HG03457 (cell line): ENCODE measurements at regions not wholly inside any gene's neighbourhood (a gene's known extent, or its start where the extent isn't known, plus 50 kb on each side); places are given as distances from the start of the nearest gene placed in this dataset.

Experiments used
- ATAC-seq: cut with Tn5 transposase; IDR thresholded peaks from one replicate; pipeline ENCODE4 v1.9.1; 2021; ENCODE audit warnings: moderate number of reproducible peaks; ENCODE audit not compliant: unreplicated experiment

- ATAC-seq, result no peak
Measured at GRCh38 chr2:107359021-107359420, 467.7 kb upstream of the RGPD4 start.

- ATAC-seq, result no peak
Measured at GRCh38 chr2:107361751-107362381, 464.8 kb upstream of the RGPD4 start.

DNA sequence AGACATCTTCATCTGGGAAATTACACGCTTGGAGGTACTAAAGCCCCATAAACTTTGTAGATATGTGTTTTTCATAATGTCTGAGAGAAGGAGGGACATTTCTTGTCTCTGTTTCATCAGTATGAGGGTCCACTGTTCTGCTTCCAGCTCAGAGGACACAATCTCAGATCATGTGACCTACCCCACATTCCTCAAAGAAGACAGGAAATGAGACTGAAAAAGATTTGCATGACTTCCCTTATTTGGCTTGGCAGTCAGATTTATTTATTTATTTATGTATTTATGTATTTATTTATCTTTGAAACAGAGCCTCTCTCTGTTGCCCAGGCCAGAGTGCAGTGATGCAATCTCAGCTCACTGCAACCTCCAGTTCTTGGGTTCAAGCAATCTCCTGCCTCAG lies 463.7 kb upstream of the RGPD4 start:
- ATAC-seq, result no peak

DNA sequence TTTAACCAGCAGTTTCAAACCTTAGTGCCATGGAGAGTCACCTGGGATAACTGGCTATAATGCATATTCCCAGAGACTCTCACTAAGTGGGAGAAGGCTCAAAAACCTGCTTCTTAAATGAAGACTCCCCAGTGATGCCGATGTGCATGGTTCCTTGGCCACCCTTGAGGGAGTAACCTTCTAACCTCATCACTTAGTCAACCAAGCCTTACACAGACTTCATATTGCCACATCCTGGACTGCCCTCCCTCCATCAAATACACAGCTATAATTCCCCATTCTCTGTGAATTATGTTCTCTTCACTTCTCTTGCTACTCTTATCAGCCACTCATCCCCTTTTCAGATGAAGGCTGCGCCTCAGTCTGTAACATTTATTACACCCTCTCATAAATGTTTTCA lies 462.9 kb upstream of the RGPD4 start:
- no peak for ATAC-seq

GRCh38 chr2:107364361-107364950 lies 462.2 kb upstream of the RGPD4 start:
- ATAC-seq, result no peak

- ATAC-seq, result no peak
Measured at GRCh38 chr2:107374249-107374648, 452.4 kb upstream of the RGPD4 start.

GRCh38 chr2:107376909-107377308 lies 449.8 kb upstream of the RGPD4 start:
- no peak for ATAC-seq

GRCh38 chr2:107380912-107381311 lies 445.8 kb upstream of the RGPD4 start:
- ATAC-seq, result no peak

DNA sequence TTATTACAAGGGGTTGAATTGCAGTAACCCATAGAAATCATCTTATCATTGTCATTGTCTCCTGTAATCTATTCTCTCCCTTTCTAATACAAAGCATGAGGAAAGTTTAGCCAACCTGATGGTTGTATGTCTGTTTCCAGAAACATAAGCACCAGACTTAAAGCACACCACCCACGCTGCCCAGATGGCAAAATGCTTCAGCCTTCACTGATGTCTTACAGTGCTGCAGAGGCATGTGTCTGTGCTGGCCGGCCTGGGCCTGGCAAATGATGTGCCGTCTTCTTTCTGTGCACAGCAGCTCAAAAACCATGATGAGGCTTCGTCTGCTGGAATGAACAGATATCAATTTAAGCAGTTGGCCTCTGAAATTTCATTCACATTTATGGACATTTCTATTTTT lies 443.0 kb upstream of the RGPD4 start:
- no peak for ATAC-seq

- no peak for ATAC-seq
Measured at GRCh38 chr2:107384422-107384821, 442.3 kb upstream of the RGPD4 start.

GRCh38 chr2:107385921-107386320 lies 440.8 kb upstream of the RGPD4 start:
- no peak for ATAC-seq

GRCh38 chr2:107392241-107392704 lies 434.4 kb upstream of the RGPD4 start:
- ATAC-seq, result no peak

- ATAC-seq, result no peak
Measured at GRCh38 chr2:107393516-107393915, 433.2 kb upstream of the RGPD4 start.

DNA sequence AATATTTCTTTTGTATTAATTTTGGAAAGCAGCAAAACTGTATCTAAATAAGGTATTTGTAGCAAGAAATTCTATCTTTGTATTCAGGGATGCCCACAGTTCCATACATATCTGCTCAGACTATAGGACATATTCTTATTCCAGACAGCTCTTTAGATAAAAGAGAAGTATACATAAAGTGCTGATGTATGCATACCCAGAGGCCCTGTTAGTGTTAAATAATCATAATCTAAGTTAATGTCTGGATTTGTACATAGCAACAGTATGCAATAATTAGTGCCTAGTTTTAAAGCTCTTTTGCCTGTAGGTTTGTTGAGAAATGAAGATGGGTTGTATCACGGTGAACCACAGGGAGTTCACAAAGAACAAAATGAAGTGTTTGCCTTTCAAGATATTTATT lies 428.0 kb upstream of the RGPD4 start:
- ATAC-seq, result no peak

- no peak for ATAC-seq
Measured at GRCh38 chr2:107402330-107402729, 424.4 kb upstream of the RGPD4 start.

GRCh38 chr2:107405261-107405660 lies 421.4 kb upstream of the RGPD4 start:
- ATAC-seq, result no peak

DNA sequence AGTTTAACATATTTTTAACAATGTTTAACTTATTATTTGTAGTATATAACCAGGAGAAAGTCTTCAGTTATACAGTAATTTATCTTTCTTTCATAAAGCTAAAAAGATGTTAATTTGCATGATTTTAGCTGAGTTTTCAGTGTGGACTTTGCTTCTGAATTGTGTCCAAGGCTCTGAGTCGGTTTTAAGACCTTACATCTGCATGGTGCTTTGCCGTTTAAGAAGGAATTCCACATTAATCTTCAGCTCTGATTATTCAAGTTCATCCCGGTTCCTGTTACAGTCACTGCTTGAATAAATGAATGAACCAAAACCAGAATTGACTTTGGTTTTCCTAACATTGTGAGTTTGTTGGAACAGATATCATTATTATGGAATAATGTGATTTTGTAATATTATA lies 419.7 kb upstream of the RGPD4 start:
- ATAC-seq, result no peak

GRCh38 chr2:107407974-107408373 lies 418.7 kb upstream of the RGPD4 start:
- no peak for ATAC-seq

DNA sequence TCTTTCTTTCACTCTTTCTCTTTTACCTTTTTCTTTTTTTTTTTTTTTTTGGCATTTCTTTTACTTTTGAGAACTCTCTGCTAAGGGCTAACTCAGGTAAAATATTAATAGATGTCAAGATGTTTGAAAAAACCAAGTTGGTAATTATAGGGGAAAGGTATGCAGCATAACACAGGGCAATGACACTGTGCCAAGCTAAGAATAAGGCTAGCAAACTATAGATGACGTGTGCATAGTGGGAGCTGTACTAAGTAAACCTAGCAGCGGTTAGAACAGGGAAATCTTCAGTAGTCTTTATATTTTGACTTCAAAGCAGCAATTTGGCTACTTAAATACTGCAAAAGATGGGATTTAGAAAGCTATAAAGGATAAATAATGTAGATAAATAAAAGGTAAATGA lies 415.4 kb upstream of the RGPD4 start:
- no peak for ATAC-seq

DNA sequence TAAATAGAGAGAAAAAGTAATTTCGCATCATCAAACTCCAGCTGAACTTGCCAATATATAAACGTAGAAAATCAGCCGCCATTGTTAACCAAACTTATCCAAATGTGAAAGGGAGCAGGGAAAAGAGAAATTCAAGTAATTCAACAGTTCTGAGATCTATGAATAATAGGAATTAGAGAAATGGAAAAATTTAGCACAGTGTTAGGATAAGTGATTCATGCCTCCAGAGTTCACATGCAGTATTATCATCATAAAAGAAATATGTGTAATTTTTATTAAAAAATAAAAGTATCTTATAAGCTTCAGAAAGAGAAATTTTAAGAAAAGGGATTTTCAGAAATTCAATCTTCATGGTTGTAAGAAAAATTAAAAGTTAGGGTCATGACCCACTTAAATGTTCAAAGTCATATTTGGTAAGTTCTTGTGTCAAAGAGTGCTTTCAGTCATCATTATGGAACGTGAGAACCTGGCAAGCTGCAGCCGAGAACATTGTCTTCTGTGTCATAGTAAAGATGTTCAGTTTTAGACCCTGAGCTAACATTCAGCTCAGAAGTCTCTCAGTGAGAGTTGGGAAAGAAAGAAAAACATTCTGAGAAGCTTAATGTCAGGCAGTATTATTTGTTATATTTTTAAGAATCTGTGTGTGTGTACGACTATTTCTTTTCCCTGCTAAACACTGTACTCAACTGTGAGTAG lies 414.3 kb upstream of the RGPD4 start:
- ATAC-seq, result no peak

DNA sequence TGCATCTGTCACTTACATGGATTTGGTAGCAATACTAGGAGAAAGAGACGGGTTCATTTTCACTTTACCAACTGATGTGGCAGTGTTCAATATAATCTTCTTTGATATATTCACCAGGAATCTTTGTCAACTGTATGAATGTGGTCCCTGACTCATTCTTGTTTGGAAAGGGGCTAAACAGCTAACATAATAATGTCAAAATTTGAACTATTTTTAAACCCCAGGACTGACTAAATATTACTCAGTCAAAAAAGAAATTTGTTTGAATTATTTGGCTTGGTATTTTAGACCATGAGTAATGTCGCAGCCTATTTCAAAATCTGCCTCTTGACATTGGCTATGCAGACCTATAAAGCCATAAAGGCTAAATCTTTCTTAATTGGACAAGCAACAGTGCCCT lies 413.7 kb upstream of the RGPD4 start:
- no peak for ATAC-seq

- ATAC-seq, result no peak
Measured at GRCh38 chr2:107414376-107414775, 412.3 kb upstream of the RGPD4 start.
